ENCODE measurements at regions not wholly inside any gene's neighbourhood (a gene's known extent, or its start where the extent isn't known, plus 50 kb on each side); places are given as distances from the start of the nearest gene placed in this dataset.

DNA sequence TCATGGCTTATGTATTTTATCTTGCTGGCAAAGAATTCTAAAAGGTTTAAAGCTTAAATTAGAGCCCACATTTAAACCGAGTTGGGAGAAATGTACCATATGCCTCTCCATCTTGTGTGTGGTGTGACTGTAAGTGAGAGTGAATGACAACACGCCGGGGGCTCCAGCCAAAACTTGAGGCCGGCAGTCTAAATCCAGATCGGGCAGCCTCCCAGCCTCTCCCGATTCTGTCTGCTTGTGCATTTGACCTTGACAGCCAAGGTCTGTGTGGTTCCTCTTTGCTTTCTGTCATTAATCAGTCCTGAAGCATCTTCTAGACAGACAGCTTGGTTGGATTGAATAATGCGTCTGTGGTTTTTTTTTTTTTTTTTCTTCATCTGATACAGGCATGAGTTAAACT is 1093.2 kb upstream of the EEF2KMT start:
- TF ChIP-seq CTCF (conservative IDR thresholded peaks at IDR 0.05; ENCODE audit: low read length), result no peak
- no peak for TF ChIP-seq EZH2phosphoT487 (IDR thresholded peaks at IDR 0.05; ENCODE audit: borderline replicate concordance, low read depth, low read length)
